ENCODE measurements at regions not wholly inside any gene's neighbourhood (a gene's known extent, or its start where the extent isn't known, plus 50 kb on each side); places are given as distances from the start of the nearest gene placed in this dataset.

DNA sequence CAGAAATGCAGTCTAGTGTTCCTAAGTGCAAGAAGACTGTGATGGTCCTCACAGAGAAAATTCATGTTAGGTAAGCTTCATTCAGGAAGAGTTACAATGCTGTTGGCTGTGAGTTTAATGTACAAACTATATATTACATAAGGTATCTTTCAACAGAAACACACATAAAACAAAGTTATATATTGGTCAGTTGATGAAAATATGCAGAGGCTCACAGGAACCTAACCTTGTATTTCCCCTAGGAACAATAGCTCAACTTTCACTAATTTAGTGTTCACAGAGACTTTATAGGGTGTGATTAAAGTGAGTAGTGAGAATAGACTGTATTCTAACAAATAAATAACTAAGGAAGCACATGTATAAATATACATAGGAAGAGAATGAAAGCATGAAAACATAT is 676.9 kb upstream of the ADGRL4 start:
- DNase-seq (ENCODE audit: low spot score) = no peak

DNA sequence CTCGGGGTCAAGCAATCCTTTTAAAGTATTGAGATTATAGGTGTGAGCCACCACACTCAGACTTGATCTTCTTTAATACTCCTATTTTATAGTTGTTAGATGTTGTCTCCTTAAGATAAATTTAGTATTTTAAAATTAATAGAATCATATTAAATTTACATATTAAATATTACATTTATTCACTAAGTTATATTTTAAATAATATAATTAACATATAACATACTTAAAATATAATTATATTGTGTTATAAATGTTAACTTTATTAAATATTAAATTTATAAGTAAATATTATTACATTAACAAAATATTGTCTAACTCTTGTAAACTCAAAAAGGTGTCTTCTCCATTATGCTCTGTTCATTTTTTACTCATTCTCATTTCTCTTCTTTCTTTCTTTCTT is 675.9 kb upstream of the ADGRL4 start:
- DNase-seq (ENCODE audit: low spot score) = no peak

DNA sequence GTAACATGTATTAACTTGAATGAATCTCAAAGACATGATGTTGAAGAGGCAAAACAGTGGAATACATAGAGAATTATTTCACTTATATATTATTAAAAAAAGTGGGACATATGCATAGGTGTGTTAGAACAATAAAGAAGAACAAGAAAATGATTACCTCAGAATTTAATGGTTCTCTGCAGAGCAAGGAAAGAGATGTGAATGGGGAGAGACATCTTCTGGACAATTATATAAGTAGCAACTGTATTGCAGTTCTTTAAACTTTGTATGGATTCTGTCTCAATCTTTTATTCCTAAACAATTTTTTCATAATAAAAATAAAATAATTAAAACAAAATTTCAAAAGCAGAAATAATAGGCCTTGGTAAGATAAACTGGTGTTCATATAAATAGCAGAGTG is 674.9 kb upstream of the ADGRL4 start:
- DNase-seq (ENCODE audit: low spot score) = no peak

DNA sequence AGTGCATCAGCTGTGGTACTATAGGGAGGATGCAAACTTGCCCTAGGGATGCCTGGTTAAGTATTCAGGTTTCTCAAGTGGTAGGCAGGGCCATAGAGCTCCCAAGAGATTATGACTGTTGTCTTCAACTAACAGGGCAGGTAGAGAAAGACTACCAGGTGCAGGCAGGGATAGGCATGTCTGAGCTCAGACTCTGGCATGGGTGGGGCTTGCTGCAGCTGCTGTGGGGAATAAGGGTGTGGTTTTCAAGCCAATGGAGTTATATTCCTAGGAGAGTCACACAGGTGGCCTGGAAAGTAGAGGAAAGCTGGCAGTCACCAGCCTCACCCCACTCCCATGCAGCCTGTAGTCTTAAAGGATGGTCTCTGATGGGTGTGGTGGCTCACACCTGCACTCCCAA is 673.4 kb upstream of the ADGRL4 start:
- no peak for DNase-seq (ENCODE audit: low spot score)

DNA sequence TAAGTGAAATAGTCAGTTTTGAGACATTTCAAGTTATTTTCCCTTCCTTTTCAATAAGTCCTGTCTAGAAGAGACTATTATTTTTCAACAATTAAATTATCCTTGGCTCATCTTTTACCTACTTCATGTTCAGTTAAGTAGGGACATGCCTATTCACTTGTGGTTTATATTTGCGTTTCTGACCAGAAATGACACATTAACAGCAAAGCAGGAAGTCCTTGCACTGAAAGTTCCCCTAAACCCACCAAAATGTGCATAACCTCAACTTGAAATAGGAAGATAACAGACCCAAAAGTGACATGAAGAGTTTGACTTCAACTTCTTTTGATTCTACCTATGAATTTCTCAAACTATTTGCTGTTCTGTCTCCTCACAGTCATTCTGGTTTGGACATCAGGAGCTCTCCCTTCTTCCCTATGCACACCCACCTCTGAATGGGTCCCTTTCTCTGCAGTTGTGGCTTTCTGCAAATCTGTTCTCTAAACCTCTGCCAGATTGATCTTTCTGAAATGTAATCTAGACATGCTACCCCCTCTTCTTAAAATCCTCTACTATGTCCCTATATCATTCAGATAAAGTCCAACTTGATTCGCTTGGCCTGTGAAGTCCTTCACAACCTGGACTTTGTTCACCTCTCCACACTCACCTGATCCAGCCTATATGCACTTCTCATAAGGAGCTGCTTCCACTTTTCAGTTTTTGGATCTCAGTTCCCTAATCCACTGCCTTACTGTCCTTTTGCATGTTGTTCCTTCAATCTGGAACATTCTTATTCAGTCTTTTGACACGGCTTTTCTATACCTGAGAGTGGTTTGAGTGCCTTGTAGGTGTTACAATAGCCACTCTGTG is 661.5 kb upstream of the ADGRL4 start:
- DNase-seq (ENCODE audit: low spot score) = no peak

DNA sequence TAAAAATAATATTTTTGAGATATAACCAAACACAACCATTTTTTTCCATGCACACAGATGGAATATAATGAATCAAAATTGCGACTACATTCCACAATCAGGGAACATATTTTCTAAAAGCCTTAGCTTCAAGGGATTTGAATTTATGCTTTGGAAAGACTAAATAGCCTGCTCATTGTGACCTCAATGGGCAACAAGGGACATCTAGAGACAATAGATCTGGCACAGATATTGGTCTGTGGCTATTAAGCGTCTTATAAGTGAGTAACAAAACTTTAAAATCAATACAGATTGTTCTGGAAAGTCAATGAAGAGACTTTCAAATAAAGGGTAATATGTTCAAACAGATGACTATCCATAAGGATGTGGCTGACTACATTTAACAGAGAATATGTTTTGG is 660.6 kb upstream of the ADGRL4 start:
- no peak for DNase-seq (ENCODE audit: low spot score)

DNA sequence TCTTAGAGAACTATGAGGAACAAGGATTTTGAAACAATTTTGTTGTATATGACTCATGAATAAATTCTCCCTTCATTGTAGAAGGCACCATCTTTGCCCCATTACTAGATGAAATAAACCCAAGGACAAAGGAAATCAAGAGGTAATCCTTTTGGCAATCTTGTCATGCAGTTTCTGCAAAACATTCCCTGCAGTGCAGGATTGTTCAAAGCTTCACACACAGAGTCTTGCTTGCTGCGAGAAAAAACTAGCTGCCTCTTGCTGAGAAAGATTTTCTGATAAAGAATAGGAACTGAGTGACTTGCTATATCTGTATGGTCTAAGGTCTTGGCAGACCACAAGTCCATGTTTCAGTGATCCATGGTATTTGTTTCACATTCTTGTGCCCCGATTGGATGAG is 657.4 kb upstream of the ADGRL4 start:
- no peak for DNase-seq (ENCODE audit: low spot score)

DNA sequence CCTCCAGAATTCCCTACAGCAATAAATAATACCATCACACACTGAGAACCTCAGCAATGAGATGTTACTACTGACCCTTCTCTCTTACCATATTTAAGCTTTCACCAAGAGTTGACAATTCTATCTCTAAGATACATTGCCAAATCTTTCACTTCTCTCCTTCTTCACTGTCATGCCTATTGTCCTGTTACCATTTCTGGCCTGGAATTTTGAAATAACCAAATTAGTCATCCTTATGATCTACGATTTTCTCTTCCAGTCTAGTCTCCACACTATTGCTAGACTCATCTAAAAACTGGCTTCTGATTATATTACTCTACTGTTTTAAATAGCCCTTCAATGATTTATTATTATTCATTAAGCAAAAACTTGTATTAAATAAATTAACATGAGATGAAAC is 656.1 kb upstream of the ADGRL4 start:
- no peak for DNase-seq (ENCODE audit: low spot score)

DNA sequence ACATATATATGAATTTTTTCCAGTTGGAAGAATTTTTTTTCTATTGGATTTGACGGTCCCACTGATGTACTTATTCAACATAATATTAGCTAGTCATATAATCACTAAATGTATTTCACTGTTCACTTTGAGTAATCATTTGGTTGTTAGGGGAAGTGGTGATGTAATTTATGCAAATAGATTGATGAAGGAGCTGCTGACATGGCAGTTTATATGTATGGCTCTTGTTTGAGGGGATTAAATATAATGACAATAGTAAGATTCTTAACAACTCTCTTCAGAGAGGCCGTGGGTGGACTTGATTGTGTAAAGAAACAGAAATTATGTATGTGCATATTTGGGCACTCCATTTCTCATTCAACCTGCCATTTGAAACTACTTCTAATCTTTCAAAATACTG is 653.6 kb upstream of the ADGRL4 start:
- DNase-seq (ENCODE audit: low spot score) = no peak

DNA sequence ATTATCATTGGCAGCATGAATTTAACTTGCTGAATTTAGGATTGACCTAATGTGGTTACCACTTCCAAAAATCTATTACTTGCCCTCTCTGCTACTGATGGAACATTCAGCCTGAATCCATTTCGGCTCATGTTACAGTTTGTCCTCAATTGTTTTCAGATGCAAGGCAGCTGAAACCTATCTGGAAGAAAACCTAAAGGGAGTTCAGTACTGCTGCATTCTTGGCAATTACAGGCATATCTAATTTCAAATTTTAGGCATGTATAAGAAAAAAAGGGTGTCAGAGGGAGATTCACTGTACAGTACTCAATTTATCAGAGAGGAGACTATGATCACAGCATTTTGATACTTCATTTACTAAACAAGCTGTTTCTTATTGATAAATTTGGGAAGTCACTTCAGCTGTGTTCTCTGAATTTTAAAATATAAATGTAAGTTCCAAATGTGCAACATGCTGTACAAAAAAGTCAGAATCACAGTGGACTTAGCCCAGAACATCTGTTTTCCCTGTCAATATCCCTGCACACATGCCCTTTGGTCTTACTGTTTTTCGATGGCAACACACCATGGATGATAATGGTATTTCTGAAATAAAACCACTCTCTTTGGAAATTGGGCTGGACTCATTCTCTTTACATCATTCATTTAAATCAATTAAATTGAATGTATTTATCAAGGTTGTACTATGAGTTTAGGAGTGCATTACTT is 651.6 kb upstream of the ADGRL4 start:
- peak; percentile 7 for DNase-seq (ENCODE audit: low spot score)

DNA sequence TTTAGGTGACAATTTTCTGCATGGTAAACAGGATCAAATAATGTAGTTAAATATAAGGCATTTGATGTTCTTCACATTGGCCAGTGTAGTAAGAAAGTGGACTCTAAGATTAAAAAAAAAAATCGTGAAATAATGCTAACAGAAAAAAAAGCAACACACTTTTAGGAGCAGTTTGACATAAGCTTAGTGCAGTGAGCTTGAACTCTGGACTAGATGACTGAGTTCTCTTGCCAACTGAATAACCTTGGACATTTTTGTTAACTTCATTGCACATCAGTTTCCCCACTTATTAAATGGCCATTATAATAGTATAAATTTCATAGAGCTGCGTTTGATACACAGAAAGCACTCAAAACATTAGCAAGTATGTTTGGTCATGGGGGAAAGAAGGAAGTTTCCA is 649.3 kb upstream of the ADGRL4 start:
- DNase-seq (ENCODE audit: low spot score) = no peak

DNA sequence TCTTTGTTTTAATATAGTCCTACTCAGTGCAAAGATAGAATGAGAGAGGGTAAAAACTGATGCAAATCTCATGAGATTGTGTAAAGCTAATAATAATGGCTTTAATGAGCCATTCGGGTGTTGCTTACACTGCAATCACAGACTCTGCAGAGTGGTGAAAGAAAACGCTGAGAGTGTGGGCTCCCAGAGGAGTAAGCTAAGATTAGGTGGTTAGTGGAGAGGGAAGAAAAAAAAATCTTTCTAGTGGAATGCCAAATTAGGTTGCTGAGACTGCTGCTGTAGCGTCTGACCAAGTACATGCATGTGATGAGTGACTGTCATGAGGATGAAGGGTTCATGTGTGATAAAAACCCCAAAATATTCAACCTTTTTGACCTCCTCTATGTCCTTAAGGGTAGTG is 645.9 kb upstream of the ADGRL4 start:
- DNase-seq (ENCODE audit: low spot score) = no peak

DNA sequence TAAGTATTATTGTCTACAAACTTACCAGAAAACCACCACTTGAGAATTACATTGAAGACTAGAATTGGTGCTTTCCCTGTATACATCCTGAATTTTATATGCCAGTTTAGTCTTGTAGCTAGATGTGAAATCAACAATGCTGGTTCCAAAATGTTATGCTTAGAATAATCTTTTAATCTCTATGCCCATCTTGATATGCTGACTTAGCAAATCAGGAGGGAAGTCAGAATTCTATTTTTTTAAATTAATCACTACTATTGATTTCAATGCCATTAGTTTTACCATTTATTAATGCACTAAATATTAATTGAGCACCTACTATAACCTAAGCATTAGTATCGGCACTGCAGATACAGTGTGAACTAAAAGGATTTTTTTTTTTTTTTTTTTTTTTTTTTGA is 641.6 kb upstream of the ADGRL4 start:
- no peak for DNase-seq (ENCODE audit: low spot score)

DNA sequence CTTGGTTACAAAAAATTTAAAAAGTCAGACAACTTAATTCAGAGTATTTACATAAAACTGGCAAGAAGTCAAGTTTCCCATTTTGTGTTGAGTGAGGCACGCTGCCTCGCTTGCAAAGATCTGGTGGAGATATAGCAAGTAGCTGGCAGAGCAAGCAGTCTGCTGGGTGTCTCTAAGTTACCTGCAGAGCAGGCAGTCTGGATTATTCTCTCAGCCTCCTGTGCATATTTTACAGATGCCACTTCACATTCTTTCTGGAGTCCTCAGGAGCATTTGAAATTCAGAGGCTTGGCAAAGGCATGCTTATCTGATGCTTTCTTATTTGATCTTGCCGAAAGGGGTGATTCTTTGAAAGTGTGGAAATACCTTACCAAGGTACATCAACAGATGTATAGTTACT is 640.4 kb upstream of the ADGRL4 start:
- no peak for DNase-seq (ENCODE audit: low spot score)

DNA sequence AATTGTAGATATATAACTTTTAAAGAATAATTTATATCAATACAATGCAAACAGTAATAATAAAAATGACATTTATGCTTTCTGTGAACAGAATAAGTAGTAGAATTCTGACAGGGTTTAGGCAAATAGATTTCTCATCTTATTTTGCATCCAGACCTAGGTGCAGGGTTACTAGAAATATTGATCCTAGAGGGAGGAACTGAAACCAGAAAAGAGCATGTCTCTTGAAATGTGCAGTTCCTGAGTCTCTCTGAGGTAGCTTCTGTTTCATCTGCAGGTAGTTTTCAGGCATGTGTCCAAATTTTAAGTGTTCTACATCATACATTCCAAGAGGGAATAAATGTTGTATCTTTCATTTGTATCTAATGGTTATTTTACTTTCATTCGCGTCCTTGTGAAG is 631.9 kb upstream of the ADGRL4 start:
- DNase-seq (ENCODE audit: low spot score) = no peak

DNA sequence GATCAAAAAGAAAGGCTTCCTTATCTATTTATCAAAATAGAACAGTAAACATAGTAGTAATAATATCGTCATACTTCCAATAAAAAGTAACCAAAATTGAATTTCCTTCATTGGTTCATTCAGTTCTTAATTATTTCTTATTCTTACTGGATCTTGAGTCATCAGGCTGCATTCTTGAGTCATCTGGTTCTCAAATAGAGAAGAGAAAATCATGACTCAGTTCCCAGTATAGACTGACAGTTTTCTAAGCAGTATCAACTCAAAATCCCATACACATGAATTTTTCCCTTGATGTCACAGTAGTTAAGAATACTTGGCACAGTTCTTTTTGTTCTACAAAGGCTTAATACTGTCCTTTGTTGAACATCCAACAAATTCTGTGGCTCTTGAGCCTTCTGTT is 626.9 kb upstream of the ADGRL4 start:
- no peak for DNase-seq (ENCODE audit: low spot score)

DNA sequence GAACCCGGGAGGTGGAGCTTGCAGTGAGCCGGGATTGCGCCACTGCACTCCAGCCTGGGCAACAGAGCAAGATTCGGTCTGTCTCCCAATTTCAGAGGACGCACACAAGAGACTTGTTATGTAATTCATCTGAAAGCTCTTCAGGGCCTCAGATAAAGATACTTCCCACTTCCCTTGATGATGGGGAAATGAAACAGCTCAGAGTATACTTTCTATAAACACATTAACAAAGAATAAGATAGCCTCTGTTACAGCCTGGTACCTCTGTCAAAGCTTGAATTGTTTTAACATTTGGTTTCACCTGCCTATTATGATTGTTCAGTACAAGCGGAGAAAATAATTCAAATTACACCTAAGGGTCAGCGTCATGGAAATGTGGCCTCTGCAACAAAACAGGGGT is 622.9 kb upstream of the ADGRL4 start:
- DNase-seq (ENCODE audit: low spot score) = no peak

DNA sequence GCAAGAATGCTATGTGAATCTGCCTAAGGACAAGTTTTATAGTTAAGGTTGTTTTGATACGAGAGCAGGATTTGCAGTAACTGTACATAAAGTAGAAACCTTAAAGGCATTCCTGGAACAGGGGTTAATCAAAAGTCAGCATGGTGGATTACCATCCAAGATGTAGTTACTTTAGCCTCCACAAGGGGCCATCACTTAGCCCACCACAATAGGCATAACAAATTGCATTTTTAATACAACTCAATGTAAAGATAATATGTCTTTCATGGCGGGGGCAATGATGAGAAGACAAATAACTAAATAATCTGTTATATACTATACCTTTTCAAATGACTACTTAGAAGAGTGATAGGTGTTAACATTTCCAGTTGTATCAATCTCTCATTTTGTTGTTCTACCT is 611.2 kb upstream of the ADGRL4 start:
- DNase-seq (ENCODE audit: low spot score) = no peak

DNA sequence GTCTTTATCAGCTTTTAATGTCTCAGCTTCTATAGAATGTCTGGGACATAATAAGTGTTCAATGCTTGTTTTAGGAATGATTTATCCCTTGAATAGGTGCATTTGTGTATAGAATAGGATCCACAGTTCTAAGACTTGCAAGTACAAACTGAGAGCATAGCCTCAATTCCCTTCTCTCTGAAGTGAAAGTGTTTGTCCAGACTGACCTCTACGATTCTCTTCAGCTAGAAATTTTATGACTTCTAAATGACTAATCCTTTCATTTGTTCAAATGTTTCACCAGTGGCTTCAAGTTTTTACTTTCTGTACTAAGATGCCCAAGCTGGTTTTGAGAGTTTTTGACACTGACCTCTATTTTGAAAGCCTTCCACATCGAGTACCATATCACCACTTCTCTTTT is 608.2 kb upstream of the ADGRL4 start:
- DNase-seq (ENCODE audit: low spot score) = no peak

DNA sequence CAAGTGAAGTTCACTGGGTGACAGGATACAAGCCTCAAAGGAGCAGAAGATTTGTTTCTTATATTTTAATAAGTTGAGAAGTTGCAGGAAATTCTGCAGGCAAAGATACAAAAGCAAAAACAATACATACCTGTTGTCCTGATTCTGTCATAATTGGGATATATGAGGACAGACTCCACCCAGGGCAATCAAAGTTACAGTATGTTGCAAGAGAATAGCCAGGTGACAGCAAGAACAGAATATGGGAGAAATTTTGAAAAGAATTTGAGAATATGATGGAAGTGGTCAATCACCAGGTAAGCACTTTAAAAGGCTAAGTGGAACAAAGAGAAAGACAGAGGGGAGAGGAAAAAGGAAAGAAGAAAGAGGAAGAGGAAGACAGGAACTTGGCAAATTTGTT is 607.6 kb upstream of the ADGRL4 start:
- DNase-seq (ENCODE audit: low spot score) = no peak

DNA sequence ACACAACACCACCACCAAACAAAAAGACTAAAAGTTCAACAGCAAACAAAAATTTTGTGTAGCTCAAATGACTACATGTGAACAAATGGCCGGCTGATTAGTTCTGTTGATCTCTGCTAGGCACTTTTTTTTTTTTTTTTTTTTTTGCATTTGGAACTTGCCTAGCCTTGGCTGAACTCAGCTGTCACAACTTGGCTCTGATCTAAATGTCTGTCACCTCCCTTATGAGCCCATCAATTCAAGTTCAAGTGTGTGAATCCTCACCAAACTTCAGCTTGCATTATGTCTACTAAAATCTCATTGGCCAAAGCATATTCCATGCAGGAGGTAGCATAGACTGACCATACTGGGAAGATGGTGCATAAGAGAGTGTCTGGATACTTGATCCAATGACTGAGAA is 606.5 kb upstream of the ADGRL4 start:
- DNase-seq (ENCODE audit: low spot score) = no peak

DNA sequence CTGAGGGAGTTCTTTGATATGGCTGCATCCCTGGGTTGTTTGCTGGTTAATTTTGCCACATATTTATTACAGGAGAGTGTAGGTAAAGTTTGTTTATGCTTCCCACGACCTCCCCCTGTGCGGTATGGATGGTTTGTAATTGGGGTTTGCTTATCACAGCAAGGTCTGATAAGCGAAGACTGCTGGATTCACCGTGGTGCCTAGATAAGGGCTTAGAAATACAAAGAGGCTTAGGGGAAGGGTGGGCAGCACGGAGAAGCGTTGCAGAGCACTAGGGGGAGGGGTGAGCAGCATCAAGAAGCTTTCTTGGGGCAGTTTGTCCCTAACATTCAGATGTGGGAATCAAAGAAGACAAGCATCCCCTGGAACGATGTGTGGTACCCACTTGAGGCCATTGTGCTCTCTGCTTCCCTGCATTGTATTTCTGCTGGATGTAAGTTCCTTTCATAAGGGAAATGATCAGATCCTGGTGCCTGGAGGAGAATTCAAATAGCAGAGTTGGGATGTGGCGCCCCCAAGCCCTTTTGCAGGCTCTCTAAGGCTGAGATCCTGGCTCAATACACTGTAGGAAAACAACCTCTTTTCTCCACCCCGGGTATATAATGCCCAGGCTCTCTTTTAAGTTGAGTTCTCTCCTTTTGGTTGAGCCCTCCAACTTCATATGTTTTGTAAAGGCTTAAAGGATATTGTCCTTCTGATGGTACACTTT is 598.1 kb upstream of the ADGRL4 start:
- DNase-seq (ENCODE audit: low spot score) = no peak

DNA sequence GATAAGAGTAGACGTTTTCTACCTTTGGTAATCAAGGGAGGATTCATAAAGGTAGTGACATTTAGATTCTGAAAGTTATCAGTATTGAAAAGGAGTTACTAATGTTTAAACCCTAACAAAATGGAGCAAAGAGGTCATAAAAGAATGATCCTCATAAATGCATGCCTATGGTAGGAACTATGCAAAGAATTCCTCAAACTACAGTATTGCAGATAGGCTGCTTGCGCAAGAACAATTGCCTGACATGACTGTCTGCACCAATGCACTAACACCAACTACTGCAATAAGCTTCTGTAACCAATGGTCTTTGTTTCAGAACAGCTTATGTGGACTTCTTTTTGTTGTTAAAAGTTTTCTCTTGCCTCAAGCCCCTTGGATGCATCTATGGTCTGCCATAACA is 597.3 kb upstream of the ADGRL4 start:
- peak; percentile 10 for DNase-seq (ENCODE audit: low spot score)

All from HuH-7 (cell line).